ENCODE measurements at regions not wholly inside any gene's neighbourhood (a gene's known extent, or its start where the extent isn't known, plus 50 kb on each side); places are given as distances from the start of the nearest gene placed in this dataset.

DNA sequence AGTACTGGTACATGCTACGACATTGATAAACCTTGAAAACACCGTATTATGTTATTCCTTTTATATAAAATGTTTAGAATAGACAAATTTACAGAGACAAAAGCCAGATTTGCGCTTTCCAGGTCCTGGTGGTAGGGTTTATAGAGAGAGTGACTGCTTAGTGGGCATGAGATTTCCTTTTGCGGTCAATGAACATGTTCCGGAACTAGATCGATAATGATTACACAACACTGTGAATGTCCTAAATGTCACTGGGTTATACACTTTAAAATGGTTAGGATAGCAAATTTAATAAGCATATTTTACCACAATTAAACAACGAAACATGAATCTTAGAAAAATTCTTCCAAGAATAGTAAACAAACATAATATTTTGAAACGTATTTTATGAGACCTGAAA lies 77.3 kb downstream of the MAGEA10 start:
- Histone ChIP-seq H4K20me1 (replicated peaks in 1 of 2; ENCODE audit: control insufficient read depth in 1 of 2, insufficient read depth in 2 of 2, low read length in 2 of 2) (no peaks in the 10 kb centered on the region), H2BK12ac (ENCODE audit: low read depth, low read length) (no peak overlapping the region), H3K56ac (replicated peaks; ENCODE audit: insufficient read length, low read depth, low read length) (no peak overlapping the region), H2BK120ac (replicated peaks; ENCODE audit: low read depth, low read length) (no peak overlapping the region), H3K4ac (replicated peaks; ENCODE audit: insufficient read length, low read depth, low read length) (no peak overlapping the region), H2BK20ac (ENCODE audit: low read length) (no peak overlapping the region), H3K4me3 (ENCODE audit: extremely low read depth in 1 of 4, insufficient read depth in 2 of 4, low read depth in 3 of 4, low read length in 4 of 4) (no peak overlapping the region), H3K4me2 (ENCODE audit: insufficient read depth in 1 of 2, low read depth in 2 of 2, low read length in 2 of 2) (no peak overlapping the region), H3K79me2 (ENCODE audit: control insufficient read depth in 1 of 2, insufficient read depth in 2 of 2, low read length in 2 of 2) (no peaks in the 10 kb centered on the region), H3K27me3 (replicated peaks in 1 of 4; ENCODE audit: control insufficient read depth in 3 of 4, extremely low read depth in 1 of 4, insufficient read depth in 3 of 4, low read length in 3 of 4) (no peaks in the 10 kb centered on the region), H2AFZ (ENCODE audit: low read length) (no peak overlapping the region), H2BK15ac (ENCODE audit: low read length) (no peak overlapping the region), H3K9me3 (ENCODE audit: insufficient read depth in 2 of 2, low read depth in 1 of 2, low read length in 1 of 2) (no peaks in the 10 kb centered on the region), H3K23me2 (ENCODE audit: low read depth, low read length) (no peaks in the 10 kb centered on the region), H3K9ac (replicated peaks in 1 of 4; ENCODE audit: extremely low read depth in 1 of 4, low read depth in 3 of 4, low read length in 3 of 4) (no peak overlapping the region), H3K18ac (ENCODE audit: extremely low read depth, low read length) (no peak overlapping the region), H3K36me3 (ENCODE audit: control insufficient read depth in 2 of 4, insufficient read depth in 4 of 4, low read length in 3 of 4) (no peaks in the 10 kb centered on the region), H2AK5ac (ENCODE audit: low read depth, low read length) (no peak overlapping the region), H4K8ac (ENCODE audit: extremely low read depth, insufficient read depth, low read length) (no peak overlapping the region), H3K4me1 (replicated peaks in 1 of 4; ENCODE audit: control insufficient read depth in 3 of 4, insufficient read depth in 4 of 4, low read length in 3 of 4) (no peaks in the 10 kb centered on the region), H3K79me1 (ENCODE audit: low read depth, low read length) (no peaks in the 10 kb centered on the region), H4K5ac (ENCODE audit: insufficient read length, low read depth, low read length) (no peak overlapping the region), H3K14ac (ENCODE audit: insufficient read length) (no peak overlapping the region), H2BK5ac (ENCODE audit: low read depth, low read length) (no peak overlapping the region), H4K91ac (replicated peaks; ENCODE audit: insufficient read length, low read length) (no peak overlapping the region), H3K23ac (ENCODE audit: insufficient read length) (no peak overlapping the region), H3K27ac (ENCODE audit: low read depth, low read length) (no peak overlapping the region)
- no peak for FAIRE-seq
- no peak for DNase-seq (ENCODE audit: low read depth in 1 of 2, low spot score in 2 of 2)
- 92% methylated on average over 8 of the region's 8 CpGs; no CpG with 5 or more reads in 1 of the 2 experiments for WGBS, 2 experiments (ENCODE audit: extremely low coverage in 1 of 2, insufficient coverage in 1 of 2, insufficient read length in 1 of 2, insufficient replicate concordance in 2 of 2, low coverage in 1 of 2, low lambda C conversion rate in 2 of 2, missing lambda C conversion rate in 1 of 2)
- CTCF ChIA-PET (ENCODE audit: partially characterized antibody), result no interaction called here
- no peak for TF ChIP-seq GTF2F1 (IDR thresholded peaks at IDR 0.05; ENCODE audit: borderline replicate concordance, low read depth, low read length)
- no peak for TF ChIP-seq ASH2L (IDR thresholded peaks at IDR 0.05; ENCODE audit: low read length)
- no peak for TF ChIP-seq KDM1A (IDR thresholded peaks at IDR 0.05; ENCODE audit: borderline replicate concordance, low read length)
- no peak for TF ChIP-seq MAFK (IDR thresholded peaks at IDR 0.05; ENCODE audit: low read depth, low read length)
- TF ChIP-seq SAP30 (IDR thresholded peaks at IDR 0.05; ENCODE audit: insufficient read depth, insufficient replicate concordance, low read length), result no peak
- no peak for TF ChIP-seq SP1 (IDR thresholded peaks at IDR 0.05; ENCODE audit: low read depth, low read length)
- TF ChIP-seq SIRT6 (IDR thresholded peaks at IDR 0.05; ENCODE audit: low read length), result no peak
- TF ChIP-seq TAF1 (IDR thresholded peaks at IDR 0.05; ENCODE audit: low read depth, low read length), result no peak
- TF ChIP-seq TBP (IDR thresholded peaks at IDR 0.05; ENCODE audit: low read depth, low read length), result no peak
- no peak for TF ChIP-seq RNF2 (IDR thresholded peaks at IDR 0.05; ENCODE audit: borderline replicate concordance, low read depth, low read length, missing control alignments, poor library complexity, severe bottlenecking)
- no peak for TF ChIP-seq TCF12 (IDR thresholded peaks at IDR 0.05; ENCODE audit: low read depth, low read length)
- TF ChIP-seq EP300 (IDR thresholded peaks at IDR 0.05; ENCODE audit: borderline replicate concordance in 1 of 2, low read depth in 2 of 2, low read length in 2 of 2), result no peak
- TF ChIP-seq BRCA1 (IDR thresholded peaks at IDR 0.05; ENCODE audit: low read depth, low read length), result no peak
- POLR2A ChIA-PET (ENCODE audit: partially characterized antibody), result no interaction called here
